Neural progenitor cell (in vitro differentiated cells): ENCODE measurements at regions not wholly inside any gene's neighbourhood (a gene's known extent, or its start where the extent isn't known, plus 50 kb on each side); places are given as distances from the start of the nearest gene placed in this dataset.

ENCODE experiments used
- EZH2phosphoT487 ChIP-seq: fragments of 200-600 bp; sonication (generic); IDR thresholded peaks from 2 replicates; pipeline ENCODE4 v1.6.1; 2017; ENCODE audit warnings: antibody characterized with exemption
- TF ChIP-seq, protein P1 (sequence below): fragments of 200-600 bp; sonication (generic); IDR thresholded peaks from 2 replicates; pipeline ENCODE4 v1.5.1; 2017; ENCODE audit warnings: antibody characterized with exemption, mild to moderate bottlenecking

DNA sequence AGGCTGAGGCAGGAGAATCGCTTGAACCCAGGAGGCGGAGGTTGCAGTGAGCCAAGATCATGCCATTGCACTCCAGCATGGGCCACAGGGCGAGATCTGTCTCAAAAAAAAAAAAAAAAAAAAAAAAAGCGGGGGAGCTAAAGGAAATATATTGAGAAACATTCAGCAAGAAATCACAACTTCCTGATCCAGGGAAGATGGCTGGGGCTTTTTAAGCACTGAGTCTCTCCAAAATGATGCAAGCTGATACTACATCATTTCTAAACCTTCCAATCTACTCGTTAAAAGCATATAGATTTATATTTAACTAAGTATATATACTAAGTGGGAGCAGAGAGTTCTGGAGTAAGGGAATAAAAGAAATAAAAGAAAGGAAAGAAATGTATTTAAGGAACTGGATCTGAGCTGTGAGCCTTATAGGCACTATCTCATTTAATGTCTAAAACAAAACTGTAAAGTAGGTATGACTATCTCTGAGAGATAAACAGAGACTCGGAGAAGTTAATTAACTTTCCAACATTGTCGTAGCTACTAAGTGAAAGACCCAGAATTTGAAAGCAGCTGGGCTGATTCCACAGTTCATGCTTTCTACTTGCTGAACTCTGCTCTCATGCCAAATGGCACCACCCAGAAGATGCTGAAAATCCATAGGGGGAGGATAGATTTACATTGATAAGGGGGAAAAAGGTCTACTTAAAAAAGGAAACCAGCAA, 215.0 kb upstream of the MARCKS start:
- TF ChIP-seq, protein P1, sequence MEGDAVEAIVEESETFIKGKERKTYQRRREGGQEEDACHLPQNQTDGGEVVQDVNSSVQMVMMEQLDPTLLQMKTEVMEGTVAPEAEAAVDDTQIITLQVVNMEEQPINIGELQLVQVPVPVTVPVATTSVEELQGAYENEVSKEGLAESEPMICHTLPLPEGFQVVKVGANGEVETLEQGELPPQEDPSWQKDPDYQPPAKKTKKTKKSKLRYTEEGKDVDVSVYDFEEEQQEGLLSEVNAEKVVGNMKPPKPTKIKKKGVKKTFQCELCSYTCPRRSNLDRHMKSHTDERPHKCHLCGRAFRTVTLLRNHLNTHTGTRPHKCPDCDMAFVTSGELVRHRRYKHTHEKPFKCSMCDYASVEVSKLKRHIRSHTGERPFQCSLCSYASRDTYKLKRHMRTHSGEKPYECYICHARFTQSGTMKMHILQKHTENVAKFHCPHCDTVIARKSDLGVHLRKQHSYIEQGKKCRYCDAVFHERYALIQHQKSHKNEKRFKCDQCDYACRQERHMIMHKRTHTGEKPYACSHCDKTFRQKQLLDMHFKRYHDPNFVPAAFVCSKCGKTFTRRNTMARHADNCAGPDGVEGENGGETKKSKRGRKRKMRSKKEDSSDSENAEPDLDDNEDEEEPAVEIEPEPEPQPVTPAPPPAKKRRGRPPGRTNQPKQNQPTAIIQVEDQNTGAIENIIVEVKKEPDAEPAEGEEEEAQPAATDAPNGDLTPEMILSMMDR = no peak
- no peak for TF ChIP-seq EZH2phosphoT487
